ENCODE measurements at regions not wholly inside any gene's neighbourhood (a gene's known extent, or its start where the extent isn't known, plus 50 kb on each side); places are given as distances from the start of the nearest gene placed in this dataset.

DNA sequence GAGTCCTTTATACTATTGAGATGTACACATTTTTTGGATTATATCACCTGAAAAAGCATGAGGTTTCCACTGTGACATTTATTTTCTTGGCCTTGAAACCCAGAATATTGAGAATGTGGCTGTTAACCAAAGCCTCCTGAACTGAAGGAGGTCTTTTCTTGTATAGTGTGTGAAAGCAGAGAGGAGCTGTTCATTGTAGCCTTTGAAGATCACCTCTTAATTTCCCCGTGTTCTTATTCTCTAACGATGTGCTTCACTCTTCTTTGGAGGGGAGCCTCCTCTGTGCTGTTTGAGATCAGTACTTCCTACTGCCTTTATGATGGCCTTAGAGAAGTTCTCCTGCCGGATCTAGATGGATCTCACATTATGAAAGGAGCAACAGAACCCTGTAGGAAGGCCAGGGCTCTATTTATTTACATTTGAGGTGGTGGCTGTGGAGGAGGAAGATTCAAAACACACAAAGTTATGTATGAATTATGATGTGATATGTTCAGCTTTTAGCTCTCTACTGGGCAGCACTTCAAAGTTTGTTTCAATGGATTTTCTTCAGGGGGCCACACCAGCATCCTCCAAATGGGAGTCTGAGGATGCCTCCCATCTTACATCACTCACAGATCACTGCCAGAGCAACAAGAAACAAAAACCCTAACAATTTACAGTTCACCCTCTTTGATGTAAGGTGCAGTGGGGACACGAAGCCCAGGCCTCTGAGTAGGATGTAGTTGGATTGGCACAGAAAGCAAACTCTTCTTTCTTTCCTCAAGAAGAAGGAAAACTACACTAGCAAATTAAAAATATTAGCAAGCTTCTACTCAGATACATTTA lies 322.3 kb downstream of the DLEU7 start:
- CTCF ChIA-PET, result no interaction called here
- TF ChIP-seq, protein P1, sequence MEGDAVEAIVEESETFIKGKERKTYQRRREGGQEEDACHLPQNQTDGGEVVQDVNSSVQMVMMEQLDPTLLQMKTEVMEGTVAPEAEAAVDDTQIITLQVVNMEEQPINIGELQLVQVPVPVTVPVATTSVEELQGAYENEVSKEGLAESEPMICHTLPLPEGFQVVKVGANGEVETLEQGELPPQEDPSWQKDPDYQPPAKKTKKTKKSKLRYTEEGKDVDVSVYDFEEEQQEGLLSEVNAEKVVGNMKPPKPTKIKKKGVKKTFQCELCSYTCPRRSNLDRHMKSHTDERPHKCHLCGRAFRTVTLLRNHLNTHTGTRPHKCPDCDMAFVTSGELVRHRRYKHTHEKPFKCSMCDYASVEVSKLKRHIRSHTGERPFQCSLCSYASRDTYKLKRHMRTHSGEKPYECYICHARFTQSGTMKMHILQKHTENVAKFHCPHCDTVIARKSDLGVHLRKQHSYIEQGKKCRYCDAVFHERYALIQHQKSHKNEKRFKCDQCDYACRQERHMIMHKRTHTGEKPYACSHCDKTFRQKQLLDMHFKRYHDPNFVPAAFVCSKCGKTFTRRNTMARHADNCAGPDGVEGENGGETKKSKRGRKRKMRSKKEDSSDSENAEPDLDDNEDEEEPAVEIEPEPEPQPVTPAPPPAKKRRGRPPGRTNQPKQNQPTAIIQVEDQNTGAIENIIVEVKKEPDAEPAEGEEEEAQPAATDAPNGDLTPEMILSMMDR (IDR thresholded peaks at IDR 0.05; ENCODE audit: control extremely low read depth, extremely low read depth, low read depth, missing control alignments), result no peak
- no peak for DNase-seq (ENCODE audit: extremely low spot score)
- POLR2A ChIA-PET, result interaction anchor here (0.6 kb wide), 1 partner anchor 12 kb away, joined by 3 read pairs; no protein-coding TSS in a partner anchor

DNA sequence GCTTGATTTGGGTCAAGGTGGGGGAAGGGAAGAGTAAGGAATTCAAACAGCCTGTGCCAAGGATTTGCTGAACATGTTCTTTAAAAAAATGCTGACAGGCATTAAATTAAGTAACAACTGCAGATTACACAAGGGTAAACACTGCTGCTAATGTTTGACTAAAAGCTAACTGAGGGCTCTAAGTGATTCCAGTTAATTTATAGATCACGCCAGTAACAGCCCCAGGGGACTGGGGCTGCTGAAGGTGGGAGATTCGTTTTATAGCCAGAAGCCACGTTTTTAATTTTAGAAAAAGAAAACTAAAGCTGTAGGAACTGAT lies 321.7 kb downstream of the DLEU7 start:
- ChIA-PET CTCF (no interaction called here), POLR2A (no interaction called here)
- TF ChIP-seq, protein P1 (IDR thresholded peaks at IDR 0.05; ENCODE audit: control extremely low read depth, extremely low read depth, low read depth, missing control alignments), result no peak
- DNase-seq (ENCODE audit: extremely low spot score), result no peak

- TF ChIP-seq, protein P1 (IDR thresholded peaks at IDR 0.05; ENCODE audit: control extremely low read depth, extremely low read depth, low read depth, missing control alignments), result no peak
- CTCF ChIA-PET, result no interaction called here
- DNase-seq (ENCODE audit: extremely low spot score), result no peak
- POLR2A ChIA-PET, result no interaction called here
These were observed 321.0 kb downstream of the DLEU7 start for GRCh38 chr13:50522506-50522905.

DNA sequence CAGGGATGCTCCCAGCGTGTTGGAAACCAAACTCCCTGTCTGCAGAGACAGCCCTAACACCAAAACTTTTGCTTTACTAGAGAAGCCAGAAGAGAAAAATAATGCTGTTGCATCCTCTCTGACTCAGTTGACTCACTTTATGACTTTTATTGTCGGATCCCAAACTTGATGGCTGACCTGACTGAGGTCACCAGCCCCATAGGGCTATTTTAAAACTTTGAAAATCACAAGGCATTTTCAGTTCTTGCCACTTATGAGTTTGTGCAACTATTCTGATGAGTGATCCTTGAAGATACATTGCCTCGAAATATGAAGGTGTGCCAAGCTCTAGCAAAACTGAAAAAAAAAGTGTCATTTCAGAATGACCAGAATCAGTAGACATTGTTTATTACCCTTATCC lies 320.2 kb downstream of the DLEU7 start:
- DNase-seq (ENCODE audit: extremely low spot score), result no peak
- POLR2A ChIA-PET, result no interaction called here
- TF ChIP-seq, protein P1 (IDR thresholded peaks at IDR 0.05; ENCODE audit: control extremely low read depth, extremely low read depth, low read depth, missing control alignments), result no peak
- CTCF ChIA-PET, result no interaction called here

- TF ChIP-seq, protein P1 (IDR thresholded peaks at IDR 0.05; ENCODE audit: control extremely low read depth, extremely low read depth, low read depth, missing control alignments), result no peak
- POLR2A ChIA-PET, result no interaction called here
- DNase-seq (ENCODE audit: extremely low spot score), result no peak
- CTCF ChIA-PET, result no interaction called here
These were observed 318.9 kb downstream of the DLEU7 start for GRCh38 chr13:50524560-50524959.

DNA sequence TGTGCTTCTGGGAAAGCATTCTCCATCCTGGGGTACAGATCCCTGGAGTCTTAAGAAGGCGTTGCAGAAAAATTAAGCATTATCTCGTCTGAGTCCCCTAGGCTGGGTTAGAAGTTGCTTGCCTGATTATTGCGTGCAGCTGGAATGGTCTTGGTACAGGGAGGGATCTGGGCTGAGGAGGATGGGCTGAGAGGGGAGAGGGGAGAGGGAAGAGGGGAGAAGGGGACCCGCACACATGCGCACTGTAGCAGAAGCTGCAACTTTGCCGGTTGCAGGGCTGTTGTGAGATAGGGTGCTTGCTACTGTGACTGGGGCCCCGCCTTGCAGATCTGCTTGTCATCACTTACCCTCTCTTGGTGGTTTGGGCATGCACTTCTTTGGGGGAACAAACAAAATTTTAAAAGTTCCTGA lies 316.8 kb downstream of the DLEU7 start:
- POLR2A ChIA-PET, result interaction anchor here (1.2 kb wide), 1 partner anchor 109 kb away, joined by 3 read pairs; no protein-coding TSS in a partner anchor
- TF ChIP-seq, protein P1 (IDR thresholded peaks at IDR 0.05; ENCODE audit: control extremely low read depth, extremely low read depth, low read depth, missing control alignments), result no peak
- CTCF ChIA-PET, result interaction anchor here (1.4 kb wide), 1 partner anchor 10 kb away, joined by 3 read pairs; no protein-coding TSS in a partner anchor
- DNase-seq (ENCODE audit: extremely low spot score), result no peak
